Adipocyte (in vitro differentiated cells): ENCODE measurements at regions not wholly inside any gene's neighbourhood (a gene's known extent, or its start where the extent isn't known, plus 50 kb on each side); places are given as distances from the start of the nearest gene placed in this dataset.
"Not testable (repeated sequence)": the region's sequence is repeated elsewhere in the genome, so short reads cannot be mapped to it uniquely, and the experiment has no call there.

Experiments
- DNase-seq: peaks from one replicate; pipeline ENCODE4 v3.0.0-alpha.2; 2015; ENCODE audit warnings: low read depth
- H3K27me3 ChIP-seq: replicated peaks from 2 replicates; pipeline ENCODE4 v1.7.0; 2013; ENCODE audit warnings: mild to moderate bottlenecking, low read length, moderate library complexity; ENCODE audit not compliant: control insufficient read depth, insufficient read depth
- H3K36me3 ChIP-seq: 2 replicates; pipeline ENCODE4 v1.7.0; 2013; ENCODE audit warnings: low read length, mild to moderate bottlenecking, moderate library complexity; ENCODE audit not compliant: control insufficient read depth, insufficient read depth, severe bottlenecking
- H3K4me1 ChIP-seq: 2 replicates; pipeline ENCODE4 v1.7.0; 2013; ENCODE audit warnings: mild to moderate bottlenecking, low read length, moderate library complexity; ENCODE audit not compliant: control insufficient read depth, insufficient read depth
- H3K4me3 ChIP-seq: 2 replicates; pipeline ENCODE4 v1.7.0; 2013; ENCODE audit warnings: mild to moderate bottlenecking, low read length, moderate library complexity
- H3K9ac ChIP-seq: 2 replicates; pipeline ENCODE4 v1.7.0; 2013; ENCODE audit warnings: mild to moderate bottlenecking, low read length, moderate library complexity
- H3K9me3 ChIP-seq: 2 replicates; pipeline ENCODE4 v1.7.0; 2013; ENCODE audit warnings: mild to moderate bottlenecking, low read length, moderate library complexity; ENCODE audit not compliant: control insufficient read depth

DNA sequence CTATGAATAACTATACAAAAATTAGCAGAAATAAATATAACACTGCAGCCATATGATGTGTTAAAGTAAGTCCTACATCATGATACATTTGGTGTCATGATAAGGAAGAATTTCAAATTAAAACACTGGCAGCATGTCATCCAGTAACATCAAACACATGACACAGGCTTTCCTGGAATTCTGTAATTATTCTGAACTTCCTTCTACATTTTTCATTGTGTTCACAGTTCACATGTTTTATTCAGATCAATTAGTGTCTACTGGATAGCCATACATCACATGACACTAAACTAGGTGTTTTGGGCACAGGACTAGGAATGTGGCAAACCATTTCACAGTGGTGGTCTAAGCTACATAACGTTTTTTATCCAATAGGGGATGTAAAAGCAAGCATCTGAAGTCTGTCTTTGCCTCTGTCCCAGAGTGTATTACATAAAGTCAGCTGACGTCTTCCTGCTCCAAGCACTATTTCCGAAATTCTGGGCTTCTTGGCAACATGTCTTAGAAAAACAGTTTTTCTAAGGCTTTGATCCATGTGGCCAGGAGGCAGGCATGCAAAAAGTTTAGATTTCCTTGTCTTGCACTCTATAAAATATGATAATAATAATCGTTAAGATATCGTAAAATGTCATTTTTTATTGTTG is 707.9 kb downstream of the CENPC start:
- no peaks in the 10 kb centered on the region for H3K4me1 ChIP-seq
- no peaks in the 10 kb centered on the region for H3K36me3 ChIP-seq
- no peak overlapping the region for H3K4me3 ChIP-seq
- no peak overlapping the region for H3K9ac ChIP-seq
- no peaks in the 10 kb centered on the region for H3K27me3 ChIP-seq
- no peaks in the 10 kb centered on the region for H3K9me3 ChIP-seq
- DNase-seq: no peak

DNA sequence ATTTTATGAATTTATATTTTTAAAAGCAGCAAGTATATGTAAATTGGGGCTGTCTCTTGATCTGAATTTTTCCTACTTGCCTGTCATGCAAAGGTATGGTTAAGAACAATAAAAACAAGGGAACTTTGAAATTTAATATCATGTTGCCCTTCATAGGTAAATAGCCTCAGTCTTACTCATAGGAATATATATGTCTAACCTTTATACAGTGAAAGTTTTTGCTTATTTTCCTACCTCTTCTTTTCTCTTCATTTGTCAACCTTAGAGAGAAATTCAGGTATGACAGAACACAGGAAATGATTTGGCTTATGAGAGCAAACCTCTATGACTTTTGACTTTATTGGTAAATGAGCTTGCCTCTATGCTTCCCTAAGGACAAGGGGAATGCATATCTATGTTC is 716.0 kb downstream of the CENPC start:
- no peaks in the 10 kb centered on the region for H3K4me1 ChIP-seq
- no peak for DNase-seq
- H3K9ac ChIP-seq: no peak overlapping the region
- H3K4me3 ChIP-seq: no peak overlapping the region
- H3K27me3 ChIP-seq: no peaks in the 10 kb centered on the region
- H3K9me3 ChIP-seq: no peaks in the 10 kb centered on the region
- no peaks in the 10 kb centered on the region for H3K36me3 ChIP-seq

DNA sequence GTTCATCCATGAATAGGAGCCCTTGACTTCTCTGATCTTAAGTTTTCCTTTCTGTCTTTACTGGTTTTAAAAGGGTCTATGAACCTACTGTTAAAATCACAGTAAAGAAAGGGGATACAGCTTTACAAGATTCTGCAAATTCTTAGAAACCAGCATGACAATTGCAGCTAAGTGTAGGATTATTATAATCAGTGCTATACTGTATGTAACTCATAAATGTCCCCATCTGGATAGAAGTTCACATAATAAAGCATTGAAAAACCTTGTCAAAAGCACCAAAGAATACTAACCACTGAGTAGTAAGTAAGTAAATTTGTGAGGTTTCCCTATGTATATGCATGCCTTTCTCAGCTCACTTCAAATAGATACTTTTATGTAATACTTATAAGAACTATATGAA is 724.6 kb downstream of the CENPC start:
- Histone ChIP-seq H3K4me1 (no peaks in the 10 kb centered on the region), H3K27me3 (no peaks in the 10 kb centered on the region), H3K9me3 (no peaks in the 10 kb centered on the region), H3K36me3 (no peaks in the 10 kb centered on the region), H3K4me3 (no peak overlapping the region), H3K9ac (no peak overlapping the region)
- DNase-seq: no peak

DNA sequence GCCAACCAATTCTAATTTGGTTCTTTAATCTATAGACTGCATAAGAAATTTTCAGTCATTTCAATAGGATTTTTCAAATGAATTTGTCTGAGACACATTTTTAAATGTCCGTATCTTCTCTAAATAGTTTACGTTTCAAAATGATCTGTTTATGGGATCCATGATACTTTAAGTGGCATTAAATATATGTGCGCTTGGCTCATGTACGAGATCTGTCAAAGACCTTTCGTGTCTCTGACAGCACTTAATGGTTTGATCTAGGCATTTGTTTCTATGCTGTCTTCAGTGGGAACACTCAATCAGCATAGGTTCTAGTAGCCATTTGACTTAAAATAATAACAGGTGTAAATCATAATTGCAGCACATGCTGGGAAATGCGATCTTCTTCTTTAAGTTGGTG is 731.0 kb downstream of the CENPC start:
- Histone ChIP-seq H3K9ac (no peak overlapping the region), H3K4me1 (no peaks in the 10 kb centered on the region), H3K27me3 (no peaks in the 10 kb centered on the region), H3K9me3 (no peaks in the 10 kb centered on the region), H3K4me3 (no peak overlapping the region), H3K36me3 (no peaks in the 10 kb centered on the region)
- DNase-seq: no peak

DNA sequence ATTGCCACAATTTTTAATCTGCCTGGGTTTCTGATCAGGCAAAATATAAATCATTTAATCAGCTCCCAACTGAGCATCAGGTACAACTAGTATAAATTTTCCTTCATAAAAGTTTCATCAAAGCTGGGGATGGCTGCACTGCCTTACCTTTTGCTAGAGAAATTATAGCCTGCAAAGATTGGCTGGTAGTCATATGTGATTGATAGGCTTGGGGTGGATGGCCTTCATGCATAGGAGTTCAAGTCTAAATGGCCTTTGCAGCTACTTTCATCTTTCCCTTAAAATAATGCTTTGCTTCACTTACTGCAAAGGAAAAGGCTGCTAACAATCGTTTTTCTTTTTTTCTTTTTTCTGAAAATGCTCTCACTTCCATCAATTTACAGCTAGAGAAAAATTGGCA is 739.7 kb downstream of the CENPC start:
- no peaks in the 10 kb centered on the region for H3K27me3 ChIP-seq
- no peaks in the 10 kb centered on the region for H3K4me1 ChIP-seq
- no peak overlapping the region for H3K4me3 ChIP-seq
- no peaks in the 10 kb centered on the region for H3K9me3 ChIP-seq
- no peak for DNase-seq
- H3K36me3 ChIP-seq: no peaks in the 10 kb centered on the region
- H3K9ac ChIP-seq: no peak overlapping the region

DNA sequence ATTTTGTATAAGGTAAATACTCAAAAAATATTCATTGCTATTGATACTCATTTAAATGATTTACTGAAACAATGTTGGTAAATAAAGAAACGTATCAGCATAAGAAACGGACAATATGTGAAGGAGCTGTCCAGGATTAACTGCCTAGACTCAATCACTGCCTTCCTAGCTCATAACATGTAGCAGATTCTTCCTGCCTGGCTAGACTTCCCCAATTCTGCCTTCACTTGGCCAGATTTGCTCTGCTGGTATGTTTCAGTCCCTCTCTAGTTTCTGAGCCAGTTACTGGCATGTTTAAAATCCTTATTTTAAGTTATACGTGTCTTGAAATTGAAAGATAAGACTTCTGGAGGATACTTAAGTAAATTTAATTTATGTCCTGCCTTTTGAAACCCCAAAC is 740.3 kb downstream of the CENPC start:
- H3K4me1 ChIP-seq: no peaks in the 10 kb centered on the region
- no peaks in the 10 kb centered on the region for H3K27me3 ChIP-seq
- no peaks in the 10 kb centered on the region for H3K36me3 ChIP-seq
- no peak overlapping the region for H3K9ac ChIP-seq
- no peaks in the 10 kb centered on the region for H3K9me3 ChIP-seq
- no peak for DNase-seq
- no peak overlapping the region for H3K4me3 ChIP-seq

DNA sequence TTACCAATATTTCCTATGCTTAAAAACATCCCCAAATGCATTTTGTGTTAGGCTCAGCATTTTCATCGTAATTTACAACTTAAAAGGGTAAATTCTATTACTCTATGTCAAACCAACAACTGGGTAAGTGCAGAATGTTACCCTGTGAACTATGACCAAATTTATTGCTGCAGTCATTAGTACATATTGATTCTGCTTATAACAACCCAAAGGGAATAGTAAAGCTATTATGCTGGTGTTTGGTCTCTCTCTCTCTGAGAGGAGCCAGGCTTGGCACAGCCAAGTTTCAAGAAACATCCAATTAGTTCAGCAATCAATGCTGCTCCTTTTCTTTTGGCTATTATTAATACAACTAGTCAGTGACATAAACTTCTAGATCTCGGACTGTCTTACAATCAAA is 747.7 kb downstream of the CENPC start:
- H3K36me3 ChIP-seq: no peaks in the 10 kb centered on the region
- H3K4me1 ChIP-seq: no peaks in the 10 kb centered on the region
- no peak for DNase-seq
- H3K9ac ChIP-seq: no peak overlapping the region
- no peaks in the 10 kb centered on the region for H3K27me3 ChIP-seq
- no peaks in the 10 kb centered on the region for H3K9me3 ChIP-seq
- H3K4me3 ChIP-seq: no peak overlapping the region

DNA sequence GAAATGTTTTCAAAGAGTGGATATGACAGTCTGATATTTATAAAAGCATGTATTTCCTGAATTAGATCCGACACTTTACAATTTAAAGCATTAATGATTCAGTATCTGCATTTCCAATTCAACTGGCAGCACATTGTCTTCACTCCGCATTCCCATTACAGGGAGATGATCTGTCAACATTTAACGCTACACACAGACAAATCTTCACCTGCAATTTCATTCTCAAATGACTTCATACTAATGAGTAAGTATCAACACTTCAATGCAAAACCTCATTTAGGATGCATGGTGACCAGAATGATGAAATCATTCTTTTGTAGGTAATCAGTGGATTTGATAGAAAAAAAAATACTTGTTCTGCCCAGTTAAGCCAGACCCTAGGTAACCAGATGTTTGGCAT is 749.6 kb downstream of the CENPC start:
- Histone ChIP-seq H3K36me3 (no peaks in the 10 kb centered on the region), H3K9ac (no peak overlapping the region), H3K9me3 (no peaks in the 10 kb centered on the region), H3K27me3 (no peaks in the 10 kb centered on the region), H3K4me1 (no peaks in the 10 kb centered on the region), H3K4me3 (no peak overlapping the region)
- DNase-seq: no peak

DNA sequence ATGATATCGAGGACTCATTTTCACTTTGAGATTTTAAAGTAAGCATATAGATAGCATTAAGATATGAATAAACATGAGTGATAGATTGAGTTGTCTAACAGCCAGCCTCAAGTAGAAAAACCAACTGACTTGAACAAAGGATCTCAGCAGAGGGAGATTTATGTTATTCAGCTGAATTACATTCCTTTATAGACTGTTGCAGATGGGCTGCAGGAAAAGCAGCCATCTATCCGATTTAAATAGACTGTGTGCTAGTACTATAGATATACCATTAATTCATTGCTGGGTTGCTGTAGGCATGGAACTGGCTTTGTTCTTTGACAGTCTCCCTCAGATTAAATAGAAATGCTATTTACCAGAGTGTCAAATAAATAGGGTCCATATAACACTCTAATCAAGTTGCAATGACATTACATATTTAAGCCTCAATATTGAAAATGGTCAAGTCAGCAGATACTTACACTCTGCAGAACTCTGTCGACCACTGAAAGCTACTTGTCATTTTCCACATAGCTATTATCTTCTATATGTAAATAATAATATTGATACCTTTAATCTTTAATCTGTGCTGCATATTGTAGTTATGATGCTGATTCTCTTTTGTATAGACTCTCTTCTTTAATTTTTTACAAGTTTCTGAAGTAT is 750.8 kb downstream of the CENPC start:
- H3K9ac ChIP-seq: no peak overlapping the region
- H3K9me3 ChIP-seq: no peaks in the 10 kb centered on the region
- H3K36me3 ChIP-seq: no peaks in the 10 kb centered on the region
- no peak for DNase-seq
- H3K27me3 ChIP-seq: no peaks in the 10 kb centered on the region
- no peaks in the 10 kb centered on the region for H3K4me1 ChIP-seq
- no peak overlapping the region for H3K4me3 ChIP-seq

DNA sequence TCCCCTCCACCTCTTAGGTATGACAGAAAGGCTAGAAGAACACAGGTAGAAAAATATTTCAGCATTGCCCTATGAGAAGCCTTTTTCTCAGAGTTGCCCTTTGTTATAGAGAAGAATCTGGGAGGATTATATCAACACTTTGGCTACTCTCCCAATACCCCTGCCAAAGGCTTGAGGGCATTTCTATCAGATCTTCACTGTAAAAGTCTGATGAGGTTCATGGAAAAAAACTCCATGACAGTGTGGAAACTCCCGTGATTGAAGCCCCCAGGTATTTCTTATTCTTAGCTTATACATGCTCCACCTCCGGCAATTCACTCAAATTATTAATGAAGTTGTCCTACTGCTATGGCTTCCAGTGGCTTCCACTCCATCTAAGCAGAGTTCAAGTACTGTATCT is 753.6 kb downstream of the CENPC start:
- H3K27me3 ChIP-seq: no peaks in the 10 kb centered on the region
- no peaks in the 10 kb centered on the region for H3K4me1 ChIP-seq
- H3K9ac ChIP-seq: no peak overlapping the region
- no peaks in the 10 kb centered on the region for H3K36me3 ChIP-seq
- no peak for DNase-seq
- H3K4me3 ChIP-seq: no peak overlapping the region
- H3K9me3 ChIP-seq: no peaks in the 10 kb centered on the region

DNA sequence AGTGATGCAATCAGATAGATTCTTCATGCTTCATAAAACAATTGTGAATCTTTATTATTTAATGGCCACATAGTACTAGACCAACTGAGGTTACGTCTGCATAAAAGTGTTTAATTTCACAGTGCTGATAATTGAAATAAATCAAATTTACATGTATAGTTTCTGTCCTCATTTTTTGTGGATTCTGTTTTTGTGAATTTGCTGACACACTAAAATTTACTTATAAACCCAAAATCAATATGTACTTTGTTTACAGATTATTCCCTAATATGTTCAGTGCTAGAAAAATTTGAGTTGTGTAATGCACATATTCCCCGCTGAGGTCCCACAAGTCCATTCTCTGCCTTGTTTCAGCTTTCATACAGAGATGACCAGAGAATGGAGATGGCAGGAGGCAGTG is 759.8 kb downstream of the CENPC start:
- Histone ChIP-seq H3K9me3 (no peaks in the 10 kb centered on the region), H3K4me1 (no peaks in the 10 kb centered on the region), H3K9ac (no peak overlapping the region), H3K36me3 (no peaks in the 10 kb centered on the region), H3K27me3 (no peaks in the 10 kb centered on the region), H3K4me3 (no peak overlapping the region)
- DNase-seq: no peak

DNA sequence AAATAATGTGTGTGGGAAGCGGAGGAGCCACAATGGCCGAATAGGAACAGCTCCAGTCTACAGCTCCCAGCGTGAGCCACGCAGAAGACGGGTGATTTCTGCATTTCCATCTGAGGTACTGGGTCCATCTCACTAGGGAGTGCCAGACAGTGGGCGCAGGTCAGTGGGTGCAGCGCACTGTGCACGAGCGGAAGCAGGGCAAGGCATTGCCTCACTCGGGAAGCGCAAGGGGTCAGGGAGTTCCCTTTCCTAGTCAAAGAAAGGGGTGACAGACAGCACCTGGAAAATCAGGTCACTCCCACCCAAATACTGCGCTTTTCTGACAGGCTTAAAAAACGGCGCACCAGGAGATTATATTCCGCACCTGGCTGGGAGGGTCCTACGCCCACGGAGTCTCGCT is 762.6 kb downstream of the CENPC start:
- not testable (repeated sequence) for DNase-seq, H3K4me3 ChIP-seq, H3K4me1 ChIP-seq, H3K9ac ChIP-seq, H3K27me3 ChIP-seq, H3K36me3 ChIP-seq, H3K9me3 ChIP-seq
